ENCODE measurements at regions not wholly inside any gene's neighbourhood (a gene's known extent, or its start where the extent isn't known, plus 50 kb on each side); places are given as distances from the start of the nearest gene placed in this dataset.

GRCh38 chr7:55280031-55280454 lies 85.1 kb upstream of the LANCL2 start:
- H3K27me3 ChIP-seq (ENCODE audit: control insufficient read depth, insufficient read depth, low read length) = peaks cover 22% of the 10 kb centered on the region
- no peak overlapping the region for H3K27ac ChIP-seq (ENCODE audit: low read depth, low read length)
- peak; percentile 30 for DNase-seq (ENCODE audit: low read depth, low spot score)
- TF ChIP-seq, protein P1, sequence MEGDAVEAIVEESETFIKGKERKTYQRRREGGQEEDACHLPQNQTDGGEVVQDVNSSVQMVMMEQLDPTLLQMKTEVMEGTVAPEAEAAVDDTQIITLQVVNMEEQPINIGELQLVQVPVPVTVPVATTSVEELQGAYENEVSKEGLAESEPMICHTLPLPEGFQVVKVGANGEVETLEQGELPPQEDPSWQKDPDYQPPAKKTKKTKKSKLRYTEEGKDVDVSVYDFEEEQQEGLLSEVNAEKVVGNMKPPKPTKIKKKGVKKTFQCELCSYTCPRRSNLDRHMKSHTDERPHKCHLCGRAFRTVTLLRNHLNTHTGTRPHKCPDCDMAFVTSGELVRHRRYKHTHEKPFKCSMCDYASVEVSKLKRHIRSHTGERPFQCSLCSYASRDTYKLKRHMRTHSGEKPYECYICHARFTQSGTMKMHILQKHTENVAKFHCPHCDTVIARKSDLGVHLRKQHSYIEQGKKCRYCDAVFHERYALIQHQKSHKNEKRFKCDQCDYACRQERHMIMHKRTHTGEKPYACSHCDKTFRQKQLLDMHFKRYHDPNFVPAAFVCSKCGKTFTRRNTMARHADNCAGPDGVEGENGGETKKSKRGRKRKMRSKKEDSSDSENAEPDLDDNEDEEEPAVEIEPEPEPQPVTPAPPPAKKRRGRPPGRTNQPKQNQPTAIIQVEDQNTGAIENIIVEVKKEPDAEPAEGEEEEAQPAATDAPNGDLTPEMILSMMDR (IDR thresholded peaks at IDR 0.05; ENCODE audit: low read depth, low read length) = peak; percentile 74
- H3K4me3 ChIP-seq (ENCODE audit: low read depth, low read length) = no peak overlapping the region
- POLR2A ChIA-PET = interaction anchor here (0.7 kb wide), 1 partner anchor 600 kb away, joined by 3 read pairs; no protein-coding TSS in a partner anchor
- CTCF ChIA-PET = interaction anchor here (0.5 to 14.4 kb wide), 45 partner anchors 9 to 870 kb away, joined by 3 to 204 read pairs (median 4); partner anchors contain the start of gene PHKG1
- H3K9me3 ChIP-seq (ENCODE audit: control insufficient read depth, insufficient read depth, low read length) = no peaks in the 10 kb centered on the region

- TF ChIP-seq, protein P1 (IDR thresholded peaks at IDR 0.05; ENCODE audit: low read depth, low read length) = no peak
- H3K9me3 ChIP-seq (ENCODE audit: control insufficient read depth, insufficient read depth, low read length) = no peaks in the 10 kb centered on the region
- H3K27ac ChIP-seq (ENCODE audit: low read depth, low read length) = no peak overlapping the region
- H3K4me3 ChIP-seq (ENCODE audit: low read depth, low read length) = no peak overlapping the region
- peaks cover 19% of the 10 kb centered on the region for H3K27me3 ChIP-seq (ENCODE audit: control insufficient read depth, insufficient read depth, low read length)
- POLR2A ChIA-PET = no interaction called here
- CTCF ChIA-PET = interaction anchor here (0.9 to 14.4 kb wide), 2 partner anchors 96 to 129 kb away, joined by 3 to 204 read pairs; no protein-coding TSS in a partner anchor
- DNase-seq (ENCODE audit: low read depth, low spot score) = no peak
Measured at GRCh38 chr7:55285665-55286064, 79.5 kb upstream of the LANCL2 start.

DNA sequence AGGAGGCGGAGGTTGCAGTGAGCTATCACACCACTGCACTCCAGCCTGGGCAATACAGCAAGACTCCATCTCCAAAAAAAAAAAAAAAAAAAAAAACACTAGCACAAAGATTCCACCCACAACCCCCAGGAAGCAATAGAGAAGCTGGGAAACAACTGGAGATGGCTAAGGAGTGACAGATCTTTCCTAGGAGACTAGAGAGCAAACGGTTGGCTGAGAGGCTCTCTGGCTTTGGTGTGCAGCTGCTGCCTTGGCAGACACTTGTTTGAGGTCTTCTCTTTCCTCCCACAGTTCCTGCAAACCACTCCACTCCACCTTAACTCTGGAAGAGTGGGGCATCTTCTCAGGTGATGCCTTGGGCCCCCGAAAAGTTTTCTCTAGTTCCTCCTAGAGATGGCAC lies 78.5 kb upstream of the LANCL2 start:
- Histone ChIP-seq H3K27me3 (ENCODE audit: control insufficient read depth, insufficient read depth, low read length) (peaks cover 21% of the 10 kb centered on the region), H3K4me3 (ENCODE audit: low read depth, low read length) (no peak overlapping the region), H3K9me3 (ENCODE audit: control insufficient read depth, insufficient read depth, low read length) (no peaks in the 10 kb centered on the region), H3K27ac (ENCODE audit: low read depth, low read length) (no peak overlapping the region)
- no peak for DNase-seq (ENCODE audit: low read depth, low spot score)
- ChIA-PET CTCF (interaction anchor here (1.1 to 14.4 kb wide), 2 partner anchors 128 to 312 kb away, joined by 3 to 204 read pairs; no protein-coding TSS in a partner anchor), POLR2A (no interaction called here)
- TF ChIP-seq, protein P1 (IDR thresholded peaks at IDR 0.05; ENCODE audit: low read depth, low read length) = no peak

DNA sequence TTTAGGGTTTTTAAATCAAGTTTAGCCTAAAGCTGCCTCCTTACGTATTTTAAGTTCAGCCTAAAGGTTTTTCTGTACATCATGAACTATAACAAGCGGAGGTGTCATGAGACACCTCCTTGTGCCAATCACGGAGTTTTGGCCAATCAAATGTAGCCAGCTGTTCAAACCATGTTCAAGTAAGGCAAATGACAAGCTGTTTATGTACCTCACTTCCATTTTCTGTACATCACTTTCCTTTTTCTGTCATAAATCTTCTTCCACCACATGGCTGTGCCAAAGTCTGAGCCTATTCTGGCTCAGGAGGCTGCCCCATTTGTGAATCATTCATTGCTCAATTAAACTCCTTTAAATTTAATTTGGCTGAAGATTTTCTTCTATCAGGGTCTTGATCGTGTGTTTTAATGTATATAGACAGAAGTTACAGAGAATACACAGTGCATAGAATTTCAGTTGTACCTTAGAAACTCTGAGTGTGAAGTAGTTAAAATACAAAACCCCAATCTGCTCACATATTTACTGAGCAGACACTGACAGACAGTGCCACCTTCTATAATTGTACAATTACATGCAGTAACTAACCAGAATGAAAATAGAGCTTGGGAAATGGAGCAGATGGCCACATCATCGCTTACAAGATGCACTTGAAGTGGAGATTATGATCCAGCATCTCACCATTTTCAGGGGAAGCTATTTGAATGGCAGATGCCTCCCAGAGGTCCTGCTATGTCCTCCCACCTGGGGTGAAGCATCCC lies 76.9 kb upstream of the LANCL2 start:
- Histone ChIP-seq H3K27me3 (ENCODE audit: control insufficient read depth, insufficient read depth, low read length) (peaks cover 23% of the 10 kb centered on the region), H3K4me3 (ENCODE audit: low read depth, low read length) (no peak overlapping the region), H3K27ac (ENCODE audit: low read depth, low read length) (no peak overlapping the region), H3K9me3 (ENCODE audit: control insufficient read depth, insufficient read depth, low read length) (no peaks in the 10 kb centered on the region)
- DNase-seq (ENCODE audit: low read depth, low spot score) = no peak
- POLR2A ChIA-PET = interaction anchor here (0.7 kb wide), 1 partner anchor 148 kb away, joined by 4 read pairs; no protein-coding TSS in a partner anchor
- CTCF ChIA-PET = interaction anchor here (0.6 to 14.4 kb wide), 2 partner anchors 35 to 126 kb away, joined by 3 to 204 read pairs; no protein-coding TSS in a partner anchor
- TF ChIP-seq, protein P1 (IDR thresholded peaks at IDR 0.05; ENCODE audit: low read depth, low read length) = no peak

GRCh38 chr7:55296070-55296469 lies 69.1 kb upstream of the LANCL2 start:
- CTCF ChIA-PET = interaction anchor here (0.7 kb wide), 1 partner anchor 613 kb away, joined by 3 read pairs; no protein-coding TSS in a partner anchor
- TF ChIP-seq, protein P1 (IDR thresholded peaks at IDR 0.05; ENCODE audit: low read depth, low read length) = no peak
- no peak overlapping the region for H3K4me3 ChIP-seq (ENCODE audit: low read depth, low read length)
- no peak overlapping the region for H3K27ac ChIP-seq (ENCODE audit: low read depth, low read length)
- DNase-seq (ENCODE audit: low read depth, low spot score) = no peak
- POLR2A ChIA-PET = interaction anchor here (0.6 kb wide), 1 partner anchor 122 kb away, joined by 10 read pairs; no protein-coding TSS in a partner anchor
- H3K9me3 ChIP-seq (ENCODE audit: control insufficient read depth, insufficient read depth, low read length) = no peaks in the 10 kb centered on the region
- H3K27me3 ChIP-seq (ENCODE audit: control insufficient read depth, insufficient read depth, low read length) = peaks cover 21% of the 10 kb centered on the region
